ENCODE measurements at regions not wholly inside any gene's neighbourhood (a gene's known extent, or its start where the extent isn't known, plus 50 kb on each side); places are given as distances from the start of the nearest gene placed in this dataset.
"Not testable (repeated sequence)": the region's sequence is repeated elsewhere in the genome, so short reads cannot be mapped to it uniquely, and the experiment has no call there.

DNA sequence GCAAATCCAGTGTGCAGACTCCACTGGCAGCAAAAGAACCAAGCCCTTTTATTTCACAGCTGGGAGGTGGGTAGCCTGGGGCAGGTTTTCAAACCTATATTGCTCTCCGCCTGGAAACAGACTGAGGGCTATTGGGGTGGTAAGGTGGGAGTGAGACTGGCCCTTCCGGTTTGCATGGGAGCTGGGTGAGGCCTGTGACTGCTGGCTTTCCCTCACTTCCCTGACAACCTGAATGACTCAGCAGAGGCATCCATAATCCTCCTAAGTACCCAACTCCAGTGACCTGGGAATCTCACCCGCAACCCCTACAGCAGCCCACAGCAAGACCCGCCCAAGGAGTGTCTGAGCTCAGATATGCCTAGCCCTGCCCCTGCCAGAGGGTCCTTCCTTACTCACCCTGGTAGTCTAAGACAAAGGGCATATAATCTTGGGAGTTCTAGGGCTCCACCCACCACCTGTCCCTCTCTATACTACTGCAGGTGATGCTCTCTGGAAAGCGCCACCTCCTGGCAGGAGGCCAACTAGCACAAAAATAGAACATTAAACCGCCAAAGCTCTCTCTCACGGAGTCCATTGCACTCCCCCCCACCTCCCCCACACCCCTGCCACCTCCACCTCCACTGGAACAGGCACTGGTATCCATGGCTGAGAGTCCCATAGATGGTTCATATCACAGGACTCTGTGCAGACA lies 602.0 kb upstream of the C16orf82 start:
- no peak for ATAC-seq
- no peaks in the 10 kb centered on the region for H3K9me3 Mint-ChIP-seq
- H3K36me3 Mint-ChIP-seq (ENCODE audit: insufficient read depth): no peaks in the 10 kb centered on the region
- no peak overlapping the region for H3K4me3 Mint-ChIP-seq
- no peaks in the 10 kb centered on the region for H3K4me1 Mint-ChIP-seq (ENCODE audit: low read depth)
- peaks cover 3% of the 10 kb centered on the region for H3K27me3 Mint-ChIP-seq (ENCODE audit: low read depth)
- no peak for DNase-seq

DNA sequence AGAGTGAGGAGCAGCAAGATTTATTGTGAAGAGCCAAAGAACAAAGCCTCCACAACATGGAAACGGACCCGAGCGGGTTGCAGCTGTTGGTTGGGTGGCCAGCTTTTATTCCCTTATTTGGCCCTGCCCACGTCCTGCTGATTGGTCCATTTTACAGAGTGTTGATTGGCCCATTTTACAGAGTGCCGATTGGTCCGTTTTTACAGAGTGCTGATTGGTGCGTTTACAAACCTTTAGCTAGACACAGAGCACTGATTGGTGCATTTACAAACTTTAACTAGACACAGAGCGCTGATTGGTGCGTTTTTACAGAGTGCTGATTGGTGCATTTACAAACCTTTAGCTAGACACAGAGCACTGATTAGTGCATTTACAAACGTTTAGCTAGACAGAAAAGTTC lies 592.3 kb upstream of the C16orf82 start:
- not testable (repeated sequence) for DNase-seq; H3K36me3 Mint-ChIP-seq (ENCODE audit: insufficient read depth)

DNA sequence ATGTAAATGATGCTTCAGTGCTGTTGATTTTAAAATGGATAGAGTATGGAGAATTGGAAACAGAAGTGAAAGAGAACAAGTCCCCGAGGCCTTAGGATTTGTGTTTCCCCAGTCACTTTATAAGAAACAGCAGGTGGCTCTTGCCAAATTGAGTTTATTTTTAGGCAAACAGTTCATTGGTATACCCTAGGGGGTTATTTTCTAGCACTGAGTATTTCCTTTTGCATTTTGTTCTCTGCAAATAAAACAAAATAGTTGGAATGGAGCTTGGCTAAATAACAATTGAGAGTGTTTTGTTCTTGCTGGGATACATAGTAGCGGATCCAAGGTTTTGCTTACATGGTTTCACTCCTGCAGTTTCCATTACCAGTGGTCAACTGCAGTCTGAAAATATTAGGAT lies 591.1 kb upstream of the C16orf82 start:
- Mint-ChIP-seq H3K9me3 (peaks cover 34% of the 10 kb centered on the region), H3K36me3 (ENCODE audit: insufficient read depth) (no peaks in the 10 kb centered on the region), H3K27me3 (ENCODE audit: low read depth) (peaks cover 3% of the 10 kb centered on the region), H3K4me3 (no peak overlapping the region), H3K4me1 (ENCODE audit: low read depth) (no peaks in the 10 kb centered on the region)
- ATAC-seq: no peak
- DNase-seq: no peak

More for the DNA sequence above, 592.3 kb upstream of the C16orf82 start:
- H3K27me3 Mint-ChIP-seq (ENCODE audit: low read depth); H3K4me1 Mint-ChIP-seq (ENCODE audit: low read depth); H3K4me3 Mint-ChIP-seq; ATAC-seq: not testable (repeated sequence)
- H3K9me3 Mint-ChIP-seq: peaks cover 33% of the 10 kb centered on the region

DNA sequence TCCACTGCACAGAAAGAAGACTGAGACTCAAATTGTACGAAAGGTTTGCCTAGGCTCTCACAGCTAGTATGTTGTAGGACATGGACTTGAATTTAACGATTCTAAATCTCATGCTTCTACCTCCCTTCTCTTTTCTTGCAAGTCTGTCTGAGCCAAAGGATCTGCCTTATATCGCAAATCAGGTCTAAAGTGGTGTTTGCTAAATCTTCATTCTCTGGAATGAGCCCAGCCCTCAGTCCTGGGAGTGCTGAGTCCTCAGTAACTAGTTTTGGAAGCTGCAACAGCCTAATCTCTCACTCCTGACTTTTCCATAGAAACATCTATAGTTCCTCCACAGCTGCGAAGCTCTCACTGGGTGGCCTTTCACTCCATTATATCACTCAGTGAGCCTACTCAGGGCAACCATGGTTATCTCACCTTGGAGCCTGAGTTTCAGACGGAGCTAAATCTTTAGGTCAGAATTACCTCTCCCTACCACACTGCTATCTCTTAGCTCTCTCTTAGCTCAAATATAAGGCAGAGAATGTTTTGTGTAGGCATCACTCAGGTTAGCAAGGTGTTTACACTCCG lies 575.5 kb upstream of the C16orf82 start:
- Mint-ChIP-seq H3K27me3 (ENCODE audit: low read depth) (peaks cover 3% of the 10 kb centered on the region), H3K4me1 (ENCODE audit: low read depth) (no peaks in the 10 kb centered on the region), H3K36me3 (ENCODE audit: insufficient read depth) (no peaks in the 10 kb centered on the region), H3K4me3 (no peak overlapping the region), H3K9me3 (no peaks in the 10 kb centered on the region)
- DNase-seq: no peak
- ATAC-seq: no peak

DNA sequence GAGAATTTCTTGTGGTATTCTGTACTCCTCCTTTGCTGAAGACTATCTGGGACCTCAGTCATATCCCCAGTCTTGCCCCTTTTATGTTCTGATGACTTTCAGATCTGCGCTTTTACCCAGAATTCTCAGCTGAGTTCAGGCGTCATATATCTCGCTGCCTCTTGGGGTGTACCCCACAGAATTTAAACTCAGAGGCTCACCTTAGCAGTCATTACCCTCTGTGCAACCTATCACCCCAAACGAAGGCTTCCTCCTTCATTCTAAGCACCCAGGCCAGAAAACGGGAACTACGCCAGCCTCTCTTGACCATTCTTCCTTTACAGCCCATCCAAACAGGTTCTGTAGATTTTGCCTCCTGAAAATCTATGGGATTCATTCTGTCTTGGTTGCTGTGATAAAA lies 574.8 kb upstream of the C16orf82 start:
- no peak for ATAC-seq
- Mint-ChIP-seq H3K36me3 (ENCODE audit: insufficient read depth) (no peaks in the 10 kb centered on the region), H3K9me3 (no peaks in the 10 kb centered on the region), H3K4me3 (no peak overlapping the region), H3K4me1 (ENCODE audit: low read depth) (no peaks in the 10 kb centered on the region), H3K27me3 (ENCODE audit: low read depth) (peaks cover 3% of the 10 kb centered on the region)
- DNase-seq: no peak

DNA sequence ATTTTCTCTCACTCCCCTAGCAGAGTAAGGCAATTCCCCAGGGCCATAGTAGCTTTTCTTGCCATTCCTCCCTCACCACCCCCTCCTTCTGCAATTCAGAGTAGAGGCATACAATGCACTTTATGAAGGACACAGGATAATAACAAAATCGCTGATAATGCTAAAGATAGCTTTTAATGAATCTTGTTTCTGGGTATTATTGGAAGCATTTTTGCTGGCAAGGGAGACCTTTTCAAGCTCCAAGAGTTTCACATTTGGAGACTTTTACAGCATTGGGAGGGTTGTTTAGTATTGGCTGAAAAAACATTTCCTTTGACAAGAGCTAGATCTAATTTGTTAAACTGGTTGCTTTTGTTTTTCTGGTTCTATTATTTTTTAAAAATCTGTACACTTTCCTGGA lies 573.0 kb upstream of the C16orf82 start:
- no peaks in the 10 kb centered on the region for H3K4me1 Mint-ChIP-seq (ENCODE audit: low read depth)
- H3K9me3 Mint-ChIP-seq: no peaks in the 10 kb centered on the region
- ATAC-seq (no peak), DNase-seq (no peak)
- H3K4me3 Mint-ChIP-seq: no peak overlapping the region
- H3K27me3 Mint-ChIP-seq (ENCODE audit: low read depth): peaks cover 7% of the 10 kb centered on the region
- H3K36me3 Mint-ChIP-seq (ENCODE audit: insufficient read depth): no peaks in the 10 kb centered on the region

DNA sequence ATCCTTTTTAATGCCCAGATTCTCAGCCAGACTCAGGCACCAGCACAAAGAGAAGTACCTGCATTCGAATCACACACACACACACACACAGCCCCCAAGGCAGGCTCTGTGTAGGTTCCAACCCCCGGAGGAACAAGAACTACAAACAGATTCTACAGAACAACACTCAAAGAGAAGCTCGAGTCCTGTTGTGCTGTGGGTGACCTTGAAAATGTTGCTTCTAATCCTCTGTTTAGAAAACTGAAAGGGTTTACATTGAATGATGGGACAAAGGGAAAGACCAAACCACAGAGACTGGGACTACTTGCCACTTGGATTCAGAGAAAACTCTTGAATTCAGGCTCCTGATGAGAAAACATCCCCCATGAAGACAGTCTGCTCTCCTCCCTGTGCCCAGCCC lies 568.8 kb upstream of the C16orf82 start:
- ATAC-seq: no peak
- no peaks in the 10 kb centered on the region for H3K36me3 Mint-ChIP-seq (ENCODE audit: insufficient read depth)
- H3K4me1 Mint-ChIP-seq (ENCODE audit: low read depth): no peaks in the 10 kb centered on the region
- DNase-seq: no peak
- H3K4me3 Mint-ChIP-seq: no peak overlapping the region
- H3K27me3 Mint-ChIP-seq (ENCODE audit: low read depth): peaks cover 7% of the 10 kb centered on the region
- no peaks in the 10 kb centered on the region for H3K9me3 Mint-ChIP-seq

DNA sequence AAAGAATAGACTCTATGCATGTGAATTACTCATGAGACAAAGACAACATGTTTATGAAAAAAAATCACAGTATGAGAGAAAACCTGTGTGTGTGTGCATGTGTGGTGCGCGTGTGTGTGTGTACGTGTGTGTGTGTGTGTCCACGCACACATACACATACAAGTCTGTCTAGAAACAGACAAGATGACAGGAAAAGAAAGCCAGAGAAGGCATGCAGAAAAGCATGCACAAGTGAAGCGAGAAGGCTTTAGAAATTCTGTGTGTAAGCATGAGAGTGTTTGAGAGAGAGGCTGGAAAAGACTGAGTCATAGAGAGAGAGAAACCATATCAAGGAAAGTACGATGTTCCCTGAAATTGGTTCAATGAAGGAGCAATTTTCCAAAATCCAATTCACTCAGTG lies 566.4 kb upstream of the C16orf82 start:
- no peak for ATAC-seq
- no peak overlapping the region for H3K4me3 Mint-ChIP-seq
- no peaks in the 10 kb centered on the region for H3K9me3 Mint-ChIP-seq
- no peak for DNase-seq
- no peaks in the 10 kb centered on the region for H3K4me1 Mint-ChIP-seq (ENCODE audit: low read depth)
- H3K27me3 Mint-ChIP-seq (ENCODE audit: low read depth): peaks cover 3% of the 10 kb centered on the region
- H3K36me3 Mint-ChIP-seq (ENCODE audit: insufficient read depth): no peaks in the 10 kb centered on the region

DNA sequence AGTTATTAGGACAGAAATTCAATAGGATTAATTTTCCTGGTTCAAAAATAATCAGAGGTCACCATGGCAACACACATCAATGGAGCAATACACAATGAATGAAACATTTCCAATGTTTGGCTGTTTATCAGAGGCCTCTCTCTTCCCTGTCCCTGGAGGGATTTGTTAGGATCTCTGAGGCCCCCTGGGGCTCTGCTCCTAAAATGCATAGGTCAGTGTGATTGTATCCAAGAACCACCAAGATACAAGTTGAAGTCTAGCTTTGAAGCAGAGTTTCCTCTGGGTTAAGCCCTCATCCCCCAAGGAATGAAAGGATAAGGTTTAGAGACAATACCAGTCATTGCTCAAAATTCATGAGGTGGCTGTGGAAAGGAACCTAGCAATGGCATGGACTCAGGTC lies 561.2 kb upstream of the C16orf82 start:
- H3K4me1 Mint-ChIP-seq (ENCODE audit: low read depth): no peaks in the 10 kb centered on the region
- DNase-seq: no peak
- no peak overlapping the region for H3K4me3 Mint-ChIP-seq
- H3K9me3 Mint-ChIP-seq: no peaks in the 10 kb centered on the region
- ATAC-seq: no peak
- no peaks in the 10 kb centered on the region for H3K27me3 Mint-ChIP-seq (ENCODE audit: low read depth)
- H3K36me3 Mint-ChIP-seq (ENCODE audit: insufficient read depth): no peaks in the 10 kb centered on the region

DNA sequence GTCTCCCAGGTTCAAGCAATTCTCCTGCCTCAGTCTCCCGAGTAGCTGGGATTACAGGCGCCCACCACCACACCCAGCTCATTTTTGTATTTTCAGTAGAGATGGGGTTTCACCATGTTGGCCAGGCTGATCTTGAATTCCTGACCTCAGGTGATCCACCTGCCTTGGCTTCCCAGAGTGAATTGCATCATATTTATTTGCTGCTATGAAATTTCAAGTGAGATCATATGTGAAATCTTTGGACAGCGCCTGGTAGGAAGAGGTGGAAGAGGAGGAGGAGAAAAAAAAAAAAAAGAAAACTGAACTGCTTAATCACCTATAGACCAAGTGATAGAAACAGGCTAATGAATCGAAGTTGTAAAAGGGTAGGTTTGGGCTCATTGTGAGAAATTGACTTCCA lies 557.8 kb upstream of the C16orf82 start:
- H3K9me3 Mint-ChIP-seq; H3K4me3 Mint-ChIP-seq; H3K4me1 Mint-ChIP-seq (ENCODE audit: low read depth); H3K27me3 Mint-ChIP-seq (ENCODE audit: low read depth); ATAC-seq; H3K36me3 Mint-ChIP-seq (ENCODE audit: insufficient read depth); DNase-seq: not testable (repeated sequence)

DNA sequence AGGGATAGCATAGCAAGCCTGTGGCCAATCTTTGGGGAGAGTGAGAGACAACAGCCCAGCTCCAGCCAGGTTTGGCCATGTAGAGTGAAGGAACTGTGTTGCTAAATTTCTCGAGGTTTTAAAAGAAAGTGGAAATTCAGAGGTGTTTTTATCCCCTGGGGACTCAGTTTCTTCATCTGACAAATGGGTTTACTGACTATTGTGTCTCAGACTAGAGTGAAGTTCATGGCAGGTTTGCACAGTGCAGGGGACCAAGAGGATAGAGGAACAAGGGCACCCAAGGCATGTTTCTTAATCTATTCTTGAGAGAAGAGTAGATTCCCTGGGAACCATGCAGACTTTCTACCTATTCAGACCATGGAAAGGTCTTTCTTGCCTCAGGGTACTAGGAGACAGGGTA lies 555.8 kb upstream of the C16orf82 start:
- Mint-ChIP-seq H3K36me3 (ENCODE audit: insufficient read depth) (no peaks in the 10 kb centered on the region), H3K27me3 (ENCODE audit: low read depth) (no peaks in the 10 kb centered on the region), H3K9me3 (no peaks in the 10 kb centered on the region), H3K4me1 (ENCODE audit: low read depth) (no peaks in the 10 kb centered on the region), H3K4me3 (no peak overlapping the region)
- no peak for DNase-seq
- no peak for ATAC-seq

DNA sequence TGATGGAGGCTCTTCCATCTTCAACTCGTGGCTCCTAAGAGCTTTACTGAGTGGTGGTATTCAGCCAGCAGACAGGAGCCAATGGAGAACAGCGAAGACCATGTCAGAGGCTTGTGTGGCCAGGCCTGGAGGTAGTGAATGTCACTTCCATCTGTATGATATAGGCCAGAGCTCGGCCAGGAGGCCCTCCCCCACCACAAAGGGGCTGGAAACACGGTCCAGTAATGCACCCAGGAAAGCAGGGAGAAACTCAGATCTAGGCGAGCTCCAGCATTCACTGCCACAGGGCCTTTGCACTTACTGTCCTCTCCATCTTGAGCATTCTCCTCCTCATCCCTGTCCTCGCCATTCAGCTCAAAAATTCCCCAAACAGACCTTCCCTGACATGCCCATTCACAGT lies 555.3 kb upstream of the C16orf82 start:
- no peaks in the 10 kb centered on the region for H3K36me3 Mint-ChIP-seq (ENCODE audit: insufficient read depth)
- no peak overlapping the region for H3K4me3 Mint-ChIP-seq
- H3K4me1 Mint-ChIP-seq (ENCODE audit: low read depth): no peaks in the 10 kb centered on the region
- peaks cover 1% of the 10 kb centered on the region for H3K27me3 Mint-ChIP-seq (ENCODE audit: low read depth)
- H3K9me3 Mint-ChIP-seq: no peaks in the 10 kb centered on the region
- no peak for DNase-seq
- no peak for ATAC-seq

DNA sequence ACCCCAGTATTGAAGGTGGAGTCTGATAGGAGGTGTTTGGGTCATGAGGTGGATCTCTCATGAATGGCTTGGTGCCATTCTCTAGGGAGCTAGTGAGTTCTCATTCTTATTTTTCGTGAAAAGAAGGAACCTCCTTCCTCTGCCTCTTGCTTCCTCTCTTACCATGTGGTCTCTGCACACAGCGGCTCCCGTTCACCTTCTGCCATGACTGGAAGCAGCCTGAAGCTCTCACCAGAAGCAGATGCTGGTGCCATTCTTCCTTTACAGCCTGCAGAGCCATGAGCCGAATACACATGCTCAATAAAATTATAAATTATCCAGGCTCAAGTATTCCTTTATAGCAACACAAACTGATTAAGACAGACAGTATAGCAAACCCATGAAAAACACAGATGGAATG lies 545.1 kb upstream of the C16orf82 start:
- DNase-seq (no peak), ATAC-seq (no peak)
- Mint-ChIP-seq H3K4me1 (ENCODE audit: low read depth) (no peaks in the 10 kb centered on the region), H3K4me3 (no peak overlapping the region), H3K36me3 (ENCODE audit: insufficient read depth) (no peaks in the 10 kb centered on the region), H3K27me3 (ENCODE audit: low read depth) (peaks cover 5% of the 10 kb centered on the region), H3K9me3 (no peaks in the 10 kb centered on the region)

DNA sequence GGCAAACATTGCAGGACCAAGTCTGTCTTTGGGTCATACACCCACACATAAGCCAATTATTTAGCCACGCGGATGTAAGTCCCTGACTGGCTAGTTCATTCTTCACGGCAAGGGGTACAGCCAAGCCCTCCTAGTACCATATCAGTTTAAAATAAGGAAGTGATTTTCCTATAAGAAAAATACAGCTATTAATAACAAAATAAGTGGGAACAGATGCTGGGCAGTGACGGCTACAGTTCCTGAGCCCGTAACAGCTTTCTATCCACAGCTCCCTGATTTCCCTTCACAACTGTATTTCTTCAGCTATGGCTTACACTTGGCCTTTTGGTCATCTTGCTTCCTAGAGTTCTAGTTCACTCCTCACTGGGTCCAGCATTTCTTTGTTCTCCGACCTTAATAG lies 542.4 kb upstream of the C16orf82 start:
- H3K9me3 Mint-ChIP-seq: no peaks in the 10 kb centered on the region

DNA sequence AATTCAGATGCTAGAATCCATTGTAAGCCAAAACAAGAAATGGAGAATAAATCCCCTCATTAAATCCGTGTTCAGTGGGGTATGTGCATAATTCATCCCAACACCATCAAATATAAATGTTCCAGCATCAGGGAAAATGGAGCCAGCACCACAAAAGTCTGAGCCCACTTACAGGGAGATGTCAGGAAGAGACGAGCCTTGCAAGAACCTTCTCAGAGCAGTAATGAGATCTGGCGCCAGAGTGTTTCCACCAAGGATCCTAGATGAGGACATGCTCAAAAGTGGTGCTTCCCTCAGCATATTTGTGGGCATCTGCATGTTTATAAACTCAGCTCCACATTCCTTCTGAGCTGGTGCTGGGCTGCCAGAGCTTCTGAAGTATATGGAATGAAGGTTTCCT lies 541.9 kb upstream of the C16orf82 start:
- Mint-ChIP-seq H3K4me1 (ENCODE audit: low read depth) (no peaks in the 10 kb centered on the region), H3K27me3 (ENCODE audit: low read depth) (peaks cover 2% of the 10 kb centered on the region), H3K9me3 (no peaks in the 10 kb centered on the region), H3K4me3 (no peak overlapping the region), H3K36me3 (ENCODE audit: insufficient read depth) (no peaks in the 10 kb centered on the region)
- DNase-seq: no peak
- no peak for ATAC-seq

More for the DNA sequence above, 542.4 kb upstream of the C16orf82 start:
- DNase-seq (no peak), ATAC-seq (no peak)
- Mint-ChIP-seq H3K36me3 (ENCODE audit: insufficient read depth) (no peaks in the 10 kb centered on the region), H3K27me3 (ENCODE audit: low read depth) (peaks cover 2% of the 10 kb centered on the region), H3K4me3 (no peak overlapping the region), H3K4me1 (ENCODE audit: low read depth) (no peaks in the 10 kb centered on the region)
